Astrocyte of the cerebellum (primary cell): ENCODE measurements at regions not wholly inside any gene's neighbourhood (a gene's known extent, or its start where the extent isn't known, plus 50 kb on each side); places are given as distances from the start of the nearest gene placed in this dataset.
"Not testable (repeated sequence)": the region's sequence is repeated elsewhere in the genome, so short reads cannot be mapped to it uniquely, and the experiment has no call there.

ENCODE experiments used
- DNase-seq: peaks from one replicate; pipeline ENCODE4 v3.0.0-alpha.2; 2011; ENCODE audit warnings: low read depth
- H3K4me3 ChIP-seq: 2 replicates; pipeline ENCODE4 v1.5.1; 2011; ENCODE audit warnings: mild to moderate bottlenecking, low read depth, low read length, moderate library complexity
- in situ Hi-C: cut with HindIII; loops from 2 replicates; pipeline ENCODE4 v1.10.0; 2017; ENCODE audit warnings: low sequenced_read_pairs
- TF ChIP-seq, protein P1 (sequence below): IDR thresholded peaks from 2 replicates; pipeline ENCODE4 v1.5.1; 2012; ENCODE audit warnings: low read length, low read depth, moderate library complexity, mild to moderate bottlenecking; ENCODE audit errors: missing control alignments

DNA sequence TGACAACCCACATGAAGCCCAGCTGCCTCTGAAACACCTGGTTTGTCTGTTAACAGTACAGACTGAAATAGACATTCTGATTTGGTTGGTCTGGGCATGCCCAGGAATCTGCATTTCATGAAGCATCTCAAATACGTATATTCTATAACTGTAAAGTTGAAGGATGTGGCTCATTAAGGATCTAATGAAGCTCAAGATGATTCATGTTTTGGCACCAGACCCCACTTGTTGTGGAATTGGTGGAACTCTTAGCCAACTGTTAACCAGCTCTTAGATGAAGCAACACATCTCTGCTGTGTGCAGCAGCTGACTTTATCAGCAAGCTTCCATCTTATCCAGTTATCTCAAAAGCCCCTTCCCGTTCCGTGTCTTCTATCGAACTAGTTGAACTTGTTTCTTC lies 232.2 kb downstream of the INSC start:
- DNase-seq, result no peak
- in situ Hi-C loops, result no loop called here
- H3K4me3 ChIP-seq, result no peak overlapping the region
- TF ChIP-seq, protein P1, sequence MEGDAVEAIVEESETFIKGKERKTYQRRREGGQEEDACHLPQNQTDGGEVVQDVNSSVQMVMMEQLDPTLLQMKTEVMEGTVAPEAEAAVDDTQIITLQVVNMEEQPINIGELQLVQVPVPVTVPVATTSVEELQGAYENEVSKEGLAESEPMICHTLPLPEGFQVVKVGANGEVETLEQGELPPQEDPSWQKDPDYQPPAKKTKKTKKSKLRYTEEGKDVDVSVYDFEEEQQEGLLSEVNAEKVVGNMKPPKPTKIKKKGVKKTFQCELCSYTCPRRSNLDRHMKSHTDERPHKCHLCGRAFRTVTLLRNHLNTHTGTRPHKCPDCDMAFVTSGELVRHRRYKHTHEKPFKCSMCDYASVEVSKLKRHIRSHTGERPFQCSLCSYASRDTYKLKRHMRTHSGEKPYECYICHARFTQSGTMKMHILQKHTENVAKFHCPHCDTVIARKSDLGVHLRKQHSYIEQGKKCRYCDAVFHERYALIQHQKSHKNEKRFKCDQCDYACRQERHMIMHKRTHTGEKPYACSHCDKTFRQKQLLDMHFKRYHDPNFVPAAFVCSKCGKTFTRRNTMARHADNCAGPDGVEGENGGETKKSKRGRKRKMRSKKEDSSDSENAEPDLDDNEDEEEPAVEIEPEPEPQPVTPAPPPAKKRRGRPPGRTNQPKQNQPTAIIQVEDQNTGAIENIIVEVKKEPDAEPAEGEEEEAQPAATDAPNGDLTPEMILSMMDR, result no peak

DNA sequence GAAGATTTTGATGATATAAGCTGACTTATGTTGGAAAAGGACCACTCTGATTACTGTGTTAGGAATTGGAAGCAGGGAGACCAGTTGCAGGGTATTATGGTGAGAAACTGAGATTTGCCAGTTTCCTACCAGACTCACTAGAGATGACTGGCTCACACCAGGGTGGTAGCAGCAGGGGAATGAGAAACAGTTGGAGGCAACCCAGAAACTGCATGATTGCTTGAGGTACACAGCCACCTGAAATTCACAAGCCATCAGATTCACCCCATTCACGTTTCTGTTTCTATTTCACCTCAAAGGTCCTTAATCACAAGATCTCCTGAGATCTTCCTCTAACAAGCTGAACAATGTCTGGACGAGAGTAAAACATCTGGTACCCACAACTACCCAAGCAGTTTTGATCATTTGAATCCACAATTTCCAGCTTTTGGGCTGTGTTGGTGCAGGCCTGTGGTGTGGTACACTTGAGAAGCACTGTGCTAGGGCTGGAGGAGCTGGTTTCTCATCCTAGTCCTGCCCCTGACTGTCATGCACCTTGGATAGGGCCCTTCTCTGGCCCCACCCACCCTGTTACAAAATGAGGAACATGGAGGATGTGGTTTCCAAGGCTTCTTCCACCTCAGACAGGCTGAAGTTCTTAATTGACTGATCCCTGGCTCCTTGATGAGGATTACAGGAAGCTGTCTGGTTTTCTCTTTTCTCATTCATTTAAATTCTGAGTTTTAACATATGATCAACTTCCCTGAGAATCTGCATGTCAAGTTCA lies 233.4 kb downstream of the INSC start:
- TF ChIP-seq, protein P1, result no peak
- no peak overlapping the region for H3K4me3 ChIP-seq
- no peak for DNase-seq
- in situ Hi-C loops, result no loop called here

- TF ChIP-seq, protein P1, result no peak
- H3K4me3 ChIP-seq, result no peak overlapping the region
- in situ Hi-C loops, result no loop called here
- no peak for DNase-seq
These were observed 234.7 kb downstream of the INSC start for GRCh38 chr11:15349413-15349812.

DNA sequence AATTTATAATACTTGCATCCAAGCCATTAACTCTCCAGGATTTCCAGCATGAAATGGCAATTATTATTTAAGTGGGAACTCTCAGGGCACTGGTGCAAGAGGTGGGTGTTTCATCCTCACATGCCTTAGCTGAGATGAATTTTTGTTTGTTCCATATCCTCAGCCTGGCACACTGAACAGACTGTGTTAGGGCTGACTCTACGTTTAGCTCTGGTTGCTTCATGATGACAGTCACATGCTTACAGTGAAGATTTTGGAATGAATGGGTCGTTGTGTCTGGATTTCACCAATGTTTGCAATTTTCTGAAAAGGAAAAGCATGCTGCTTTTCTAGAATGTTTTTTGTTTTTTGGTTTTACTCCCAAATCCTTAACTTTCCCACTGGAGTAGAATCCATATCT lies 246.6 kb downstream of the INSC start:
- TF ChIP-seq, protein P1, result no peak
- no peak overlapping the region for H3K4me3 ChIP-seq
- in situ Hi-C loops, result no loop called here
- no peak for DNase-seq

DNA sequence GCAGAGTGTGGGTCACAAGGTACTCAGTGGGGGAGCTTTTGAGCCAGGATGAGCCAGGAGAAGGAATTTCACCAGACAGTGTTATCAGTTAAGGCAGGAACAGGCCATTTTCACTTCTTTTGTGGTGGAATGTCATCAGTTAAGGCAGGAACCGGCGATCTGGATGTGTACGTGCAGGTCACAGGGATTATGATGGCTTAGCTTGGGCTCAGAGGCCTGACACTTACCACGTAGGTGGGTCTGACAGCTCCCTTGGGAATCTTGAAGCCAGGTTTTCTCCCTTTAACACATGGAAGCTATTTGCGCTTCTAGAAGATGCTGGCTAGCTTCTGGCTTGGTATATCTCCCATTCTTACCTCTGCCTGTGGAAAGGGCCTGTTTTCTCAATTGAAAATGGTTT lies 250.6 kb downstream of the INSC start:
- DNase-seq, in situ Hi-C loops, H3K4me3 ChIP-seq: not testable (repeated sequence)

GRCh38 chr11:15367695-15368094 lies 253.0 kb downstream of the INSC start:
- TF ChIP-seq, protein P1, result no peak
- in situ Hi-C loops, result no loop called here
- H3K4me3 ChIP-seq, result no peak overlapping the region
- no peak for DNase-seq

DNA sequence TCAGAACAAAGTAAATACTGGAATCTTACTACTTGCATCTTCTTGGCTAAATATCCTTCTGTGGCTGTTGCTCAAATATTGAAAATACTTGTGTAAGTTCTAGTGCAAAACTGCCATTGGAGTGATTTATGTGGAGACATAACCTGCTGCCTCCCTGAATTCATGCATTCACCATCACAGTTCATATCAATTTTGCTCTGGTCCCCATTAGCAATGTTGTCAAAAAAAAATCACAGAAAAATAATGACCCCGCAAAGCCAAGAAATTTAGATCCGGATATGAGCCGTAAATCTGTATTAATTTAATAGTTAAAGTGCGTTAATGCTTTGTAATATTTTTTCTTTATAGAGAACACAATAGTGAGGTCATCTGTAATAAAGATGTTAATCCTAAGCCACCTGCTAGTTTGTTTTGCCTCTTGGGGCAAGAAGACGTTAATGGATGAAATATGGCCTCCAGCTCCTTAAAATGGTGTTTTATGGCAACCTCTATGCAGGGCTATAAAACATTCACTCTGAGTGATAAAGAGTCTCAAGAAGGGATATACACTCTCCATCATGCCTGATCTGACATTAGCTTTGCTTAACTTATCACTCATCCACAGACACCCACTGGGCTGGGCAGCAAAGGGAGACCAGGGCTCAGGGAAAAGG lies 255.9 kb downstream of the INSC start:
- no peak for DNase-seq
- TF ChIP-seq, protein P1, result no peak
- in situ Hi-C loops, result no loop called here
- H3K4me3 ChIP-seq, result no peak overlapping the region
